Activated T-helper 17 cell treated with anti-CD3 and anti-CD28 coated beads, Interleukin-2, amount 50 U/mL, for 72 hours (primary cell): ENCODE measurements at regions not wholly inside any gene's neighbourhood (a gene's known extent, or its start where the extent isn't known, plus 50 kb on each side); places are given as distances from the start of the nearest gene placed in this dataset.
"Not testable (repeated sequence)": the region's sequence is repeated elsewhere in the genome, so short reads cannot be mapped to it uniquely, and the experiment has no call there.

ENCODE experiments used
- ATAC-seq: fragments of 150-1000 bp; cut with Tn5 transposase; replicated peaks from 2 replicates; pipeline ENCODE4 v1.10.0; 2021; ENCODE audit warnings: mild to moderate bottlenecking, moderate library complexity
- H3K27ac Mint-ChIP-seq: one replicate; pipeline ENCODE4 v1.8.0; 2022; ENCODE audit warnings: mixed read lengths
- H3K27me3 Mint-ChIP-seq: one replicate; pipeline ENCODE4 v1.8.0; 2022; ENCODE audit warnings: mixed read lengths
- H3K36me3 Mint-ChIP-seq: one replicate; pipeline ENCODE4 v1.8.0; 2022; ENCODE audit warnings: low read depth, mild to moderate bottlenecking, mixed read lengths
- H3K4me1 Mint-ChIP-seq: one replicate; pipeline ENCODE4 v1.8.0; 2022; ENCODE audit warnings: mixed read lengths
- H3K4me3 Mint-ChIP-seq: one replicate; pipeline ENCODE4 v1.8.0; 2022; ENCODE audit warnings: mild to moderate bottlenecking, mixed read lengths
- H3K9me3 Mint-ChIP-seq: one replicate; pipeline ENCODE4 v1.8.0; 2022; ENCODE audit warnings: mixed read lengths

DNA sequence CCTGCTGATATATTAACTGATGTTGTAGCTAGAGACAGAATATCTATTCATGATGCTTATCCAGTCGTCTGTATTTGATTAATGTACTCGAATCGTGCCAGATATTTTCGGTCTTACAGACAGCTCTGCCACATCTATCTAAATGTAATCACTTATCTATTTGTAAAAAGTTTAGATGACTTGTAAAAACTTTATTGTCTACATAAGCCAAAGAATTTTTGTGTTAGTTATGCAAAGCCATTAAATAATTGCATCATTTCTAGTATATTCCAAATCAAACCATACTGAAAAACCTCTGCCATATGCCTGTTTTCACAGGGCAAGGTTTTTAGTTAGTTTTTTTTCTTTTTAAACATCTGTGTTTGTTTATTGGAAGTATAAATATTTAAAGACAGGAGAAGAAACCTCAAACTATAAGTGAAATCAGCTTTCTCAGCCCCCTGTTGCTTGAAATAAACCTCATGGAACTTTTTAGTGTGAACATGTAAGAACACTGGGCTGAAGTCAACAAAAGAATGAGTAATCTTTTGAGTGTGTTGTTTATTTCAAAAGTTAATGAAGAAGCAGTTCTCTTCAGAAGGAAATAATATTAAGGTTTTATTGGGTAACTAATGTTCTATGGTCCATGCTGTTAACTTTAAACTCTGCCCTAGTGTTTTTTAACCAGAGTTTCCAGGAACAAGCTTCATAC, 657.6 kb upstream of the SYT4 start:
- no peaks in the 10 kb centered on the region for H3K36me3 Mint-ChIP-seq
- H3K27ac Mint-ChIP-seq = no peak overlapping the region
- no peaks in the 10 kb centered on the region for H3K27me3 Mint-ChIP-seq
- no peaks in the 10 kb centered on the region for H3K4me1 Mint-ChIP-seq
- no peak for ATAC-seq
- H3K9me3 Mint-ChIP-seq = peaks cover 10% of the 10 kb centered on the region
- H3K4me3 Mint-ChIP-seq = no peak overlapping the region

GRCh38 chr18:43936176-43936575, 658.9 kb upstream of the SYT4 start:
- H3K27ac Mint-ChIP-seq = no peak overlapping the region
- H3K36me3 Mint-ChIP-seq = no peaks in the 10 kb centered on the region
- H3K4me3 Mint-ChIP-seq = no peak overlapping the region
- no peaks in the 10 kb centered on the region for H3K27me3 Mint-ChIP-seq
- H3K9me3 Mint-ChIP-seq = peaks cover 7% of the 10 kb centered on the region
- H3K4me1 Mint-ChIP-seq = no peaks in the 10 kb centered on the region
- no peak for ATAC-seq

DNA sequence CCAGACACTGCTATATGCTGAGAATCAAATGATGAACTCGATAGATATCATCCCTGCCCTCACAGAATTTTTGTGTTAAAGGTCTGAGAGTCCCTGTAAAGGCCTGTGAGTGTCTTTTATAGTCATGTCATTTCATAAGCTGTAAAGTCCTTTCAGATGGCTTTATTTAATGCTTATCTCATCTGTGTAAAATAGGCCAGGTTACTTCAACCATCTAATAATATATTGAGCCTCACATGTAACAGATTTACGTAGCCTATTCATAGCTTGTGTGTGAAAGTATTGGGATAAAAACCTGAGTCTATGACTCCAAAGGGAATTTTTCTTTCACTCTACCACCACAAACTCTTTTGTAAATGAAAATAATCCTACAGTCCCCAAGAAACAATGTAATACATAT, 672.0 kb upstream of the SYT4 start:
- no peak overlapping the region for H3K27ac Mint-ChIP-seq
- no peaks in the 10 kb centered on the region for H3K27me3 Mint-ChIP-seq
- ATAC-seq = no peak
- H3K4me3 Mint-ChIP-seq = no peak overlapping the region
- no peaks in the 10 kb centered on the region for H3K36me3 Mint-ChIP-seq
- H3K9me3 Mint-ChIP-seq = peaks cover 8% of the 10 kb centered on the region
- no peaks in the 10 kb centered on the region for H3K4me1 Mint-ChIP-seq

GRCh38 chr18:43950062-43950461, 672.8 kb upstream of the SYT4 start:
- Mint-ChIP-seq H3K4me3 (no peak overlapping the region), H3K27me3 (no peaks in the 10 kb centered on the region), H3K4me1 (no peaks in the 10 kb centered on the region), H3K36me3 (no peaks in the 10 kb centered on the region), H3K9me3 (peaks cover 8% of the 10 kb centered on the region), H3K27ac (no peak overlapping the region)
- ATAC-seq = no peak

- Mint-ChIP-seq H3K27ac (no peak overlapping the region), H3K4me1 (no peaks in the 10 kb centered on the region), H3K27me3 (no peaks in the 10 kb centered on the region), H3K4me3 (no peak overlapping the region), H3K36me3 (no peaks in the 10 kb centered on the region), H3K9me3 (no peaks in the 10 kb centered on the region)
- ATAC-seq = no peak
Observed at GRCh38 chr18:43952398-43952797, 675.1 kb upstream of the SYT4 start.

- Mint-ChIP-seq H3K27me3 (no peaks in the 10 kb centered on the region), H3K4me3 (no peak overlapping the region), H3K27ac (no peak overlapping the region), H3K4me1 (no peaks in the 10 kb centered on the region), H3K9me3 (peaks cover 17% of the 10 kb centered on the region), H3K36me3 (no peaks in the 10 kb centered on the region)
- ATAC-seq = no peak
Observed at GRCh38 chr18:43961722-43962121, 684.4 kb upstream of the SYT4 start.

DNA sequence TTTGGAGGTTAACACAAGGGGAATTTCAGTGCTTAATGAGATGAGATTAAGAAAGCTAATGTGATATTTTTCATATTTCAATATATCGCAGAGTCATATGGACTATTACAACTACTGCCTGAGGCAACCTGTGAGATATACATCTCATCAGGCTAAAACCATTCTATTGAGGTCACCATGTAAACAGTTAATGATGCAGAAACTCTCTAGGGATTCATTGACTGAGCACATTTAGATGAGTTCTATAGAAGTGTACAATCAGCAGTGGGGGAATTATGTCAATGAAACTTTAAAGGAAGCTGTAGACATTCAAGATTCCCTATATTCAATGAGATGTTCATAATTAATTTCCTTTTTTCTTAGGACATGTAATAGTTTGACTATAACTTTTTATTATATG, 687.4 kb upstream of the SYT4 start:
- no peaks in the 10 kb centered on the region for H3K36me3 Mint-ChIP-seq
- H3K4me3 Mint-ChIP-seq = no peak overlapping the region
- no peak overlapping the region for H3K27ac Mint-ChIP-seq
- ATAC-seq = no peak
- H3K4me1 Mint-ChIP-seq = no peaks in the 10 kb centered on the region
- no peaks in the 10 kb centered on the region for H3K27me3 Mint-ChIP-seq
- H3K9me3 Mint-ChIP-seq = peaks cover 16% of the 10 kb centered on the region

DNA sequence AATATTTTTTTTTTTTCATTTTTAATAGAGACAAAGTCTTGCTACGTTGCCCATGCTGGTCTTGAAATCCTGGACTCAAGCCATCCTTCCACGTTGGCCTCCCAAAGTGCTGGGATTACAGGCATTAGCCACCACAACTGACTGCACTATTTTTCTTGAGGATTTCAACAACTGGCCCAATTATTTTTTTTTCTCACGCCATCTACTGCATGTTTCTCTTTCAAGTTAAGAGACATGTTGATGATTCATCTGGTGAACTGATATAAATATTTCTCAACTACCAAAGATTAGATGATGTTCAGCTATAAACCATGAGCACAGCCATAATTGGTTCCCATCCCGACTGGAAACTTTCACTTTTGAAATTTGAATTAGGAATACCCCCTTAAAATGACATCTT, 688.4 kb upstream of the SYT4 start:
- Mint-ChIP-seq H3K9me3 (peaks cover 10% of the 10 kb centered on the region), H3K4me1 (no peaks in the 10 kb centered on the region), H3K4me3 (no peak overlapping the region), H3K27ac (no peak overlapping the region), H3K27me3 (no peaks in the 10 kb centered on the region), H3K36me3 (no peaks in the 10 kb centered on the region)
- no peak for ATAC-seq

GRCh38 chr18:43970656-43971055, 693.4 kb upstream of the SYT4 start:
- Mint-ChIP-seq H3K36me3 (no peaks in the 10 kb centered on the region), H3K9me3 (peaks cover 13% of the 10 kb centered on the region), H3K27ac (no peak overlapping the region), H3K4me1 (no peaks in the 10 kb centered on the region), H3K4me3 (no peak overlapping the region), H3K27me3 (no peaks in the 10 kb centered on the region)
- ATAC-seq = no peak

DNA sequence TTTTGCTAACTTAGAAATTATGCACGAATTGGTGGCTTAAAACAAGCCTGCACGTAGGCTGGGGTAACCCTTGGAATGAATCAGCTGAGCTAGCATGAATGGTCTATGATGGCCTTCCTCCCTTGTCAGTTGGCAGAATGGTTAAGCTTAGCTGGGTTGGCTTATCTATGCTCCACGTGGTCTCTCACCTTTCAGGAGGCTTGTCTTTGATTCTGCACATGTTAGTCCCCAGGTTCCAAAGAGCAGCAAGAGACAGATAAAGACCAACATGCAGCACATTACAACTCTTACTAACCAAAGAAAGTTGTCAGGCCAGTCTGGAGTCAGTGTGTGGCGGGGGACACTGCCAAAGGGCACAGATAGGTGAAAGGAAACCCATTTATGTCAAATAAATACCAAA, 700.9 kb upstream of the SYT4 start:
- Mint-ChIP-seq H3K27ac (no peak overlapping the region), H3K36me3 (no peaks in the 10 kb centered on the region), H3K9me3 (peaks cover 20% of the 10 kb centered on the region), H3K27me3 (no peaks in the 10 kb centered on the region), H3K4me1 (no peaks in the 10 kb centered on the region), H3K4me3 (no peak overlapping the region)
- ATAC-seq = no peak

GRCh38 chr18:43982582-43982981, 698.1 kb upstream of the SETBP1 start:
- ATAC-seq = no peak
- no peak overlapping the region for H3K4me3 Mint-ChIP-seq
- no peaks in the 10 kb centered on the region for H3K4me1 Mint-ChIP-seq
- peaks cover 35% of the 10 kb centered on the region for H3K9me3 Mint-ChIP-seq
- no peaks in the 10 kb centered on the region for H3K27me3 Mint-ChIP-seq
- H3K36me3 Mint-ChIP-seq = no peaks in the 10 kb centered on the region
- H3K27ac Mint-ChIP-seq = no peak overlapping the region

- H3K27me3 Mint-ChIP-seq, H3K4me3 Mint-ChIP-seq, ATAC-seq, H3K27ac Mint-ChIP-seq, H3K36me3 Mint-ChIP-seq, H3K4me1 Mint-ChIP-seq: not testable (repeated sequence)
- H3K9me3 Mint-ChIP-seq = peaks cover 25% of the 10 kb centered on the region
Observed at GRCh38 chr18:43987061-43987460, 693.6 kb upstream of the SETBP1 start.

- H3K27ac Mint-ChIP-seq = no peak overlapping the region
- H3K27me3 Mint-ChIP-seq = no peaks in the 10 kb centered on the region
- no peak overlapping the region for H3K4me3 Mint-ChIP-seq
- ATAC-seq = no peak
- H3K36me3 Mint-ChIP-seq = no peaks in the 10 kb centered on the region
- H3K4me1 Mint-ChIP-seq = no peaks in the 10 kb centered on the region
- no peaks in the 10 kb centered on the region for H3K9me3 Mint-ChIP-seq
Observed at GRCh38 chr18:43992741-43993140, 687.9 kb upstream of the SETBP1 start.

DNA sequence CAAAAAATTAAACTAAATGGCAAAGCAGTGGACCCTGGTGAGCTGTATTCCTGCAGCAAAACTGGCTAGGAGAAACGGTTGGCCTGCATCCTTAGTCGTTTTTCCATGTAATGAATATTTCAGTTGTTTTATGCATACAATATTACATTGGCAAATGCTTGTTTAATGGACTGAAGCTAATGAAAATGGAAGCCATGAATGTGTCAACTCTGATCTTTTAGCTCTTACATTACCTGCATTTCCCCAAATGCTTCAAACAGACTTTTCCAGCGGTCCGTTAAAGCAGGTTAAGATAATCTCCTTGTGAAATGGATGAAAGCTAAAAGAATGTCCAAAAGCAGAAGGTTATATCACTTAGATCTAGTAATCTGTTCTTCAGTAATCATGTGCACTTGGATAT, 686.3 kb upstream of the SETBP1 start:
- Mint-ChIP-seq H3K27me3 (no peaks in the 10 kb centered on the region), H3K27ac (no peak overlapping the region), H3K4me1 (no peaks in the 10 kb centered on the region), H3K9me3 (no peaks in the 10 kb centered on the region), H3K36me3 (no peaks in the 10 kb centered on the region), H3K4me3 (no peak overlapping the region)
- no peak for ATAC-seq

DNA sequence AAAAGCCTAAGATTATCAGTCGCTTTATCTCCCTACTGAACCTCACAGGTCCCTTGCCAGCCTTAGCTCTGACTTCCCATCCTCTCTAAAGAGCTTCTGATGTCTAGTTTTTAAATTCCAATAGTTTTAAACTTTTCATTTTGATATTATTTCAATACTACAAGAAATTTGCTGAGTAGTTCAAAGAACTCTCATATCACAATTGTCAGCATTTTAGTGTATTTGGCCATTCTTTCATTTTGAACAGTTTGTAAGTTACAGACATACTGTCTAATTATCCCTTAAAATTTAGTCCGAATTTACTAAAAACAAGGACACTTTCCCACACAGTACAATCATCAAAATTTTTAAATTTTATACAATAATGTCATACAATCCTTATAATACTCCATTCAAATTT, 666.8 kb upstream of the SETBP1 start:
- Mint-ChIP-seq H3K9me3 (no peaks in the 10 kb centered on the region), H3K27me3 (no peaks in the 10 kb centered on the region), H3K36me3 (no peaks in the 10 kb centered on the region), H3K4me3 (no peak overlapping the region), H3K4me1 (no peaks in the 10 kb centered on the region), H3K27ac (no peak overlapping the region)
- no peak for ATAC-seq

GRCh38 chr18:44025421-44025820, 655.3 kb upstream of the SETBP1 start:
- no peak for ATAC-seq
- no peaks in the 10 kb centered on the region for H3K4me1 Mint-ChIP-seq
- H3K9me3 Mint-ChIP-seq = peaks cover under 1% of the 10 kb centered on the region
- H3K36me3 Mint-ChIP-seq = no peaks in the 10 kb centered on the region
- H3K27me3 Mint-ChIP-seq = no peaks in the 10 kb centered on the region
- no peak overlapping the region for H3K27ac Mint-ChIP-seq
- no peak overlapping the region for H3K4me3 Mint-ChIP-seq
